Right lobe of liver (tissue), 6 donors: ENCODE measurements at regions not wholly inside any gene's neighbourhood (a gene's known extent, or its start where the extent isn't known, plus 50 kb on each side); places are given as distances from the start of the nearest gene placed in this dataset.
"Not testable (repeated sequence)": the region's sequence is repeated elsewhere in the genome, so short reads cannot be mapped to it uniquely, and the experiment has no call there.

Experiments used
- ATAC-seq, 4 donors: fragments of 200-7000 bp; cut with Tn5 transposase; one replicate each; pipeline ENCODE4 v1.9.1; 2020; ENCODE audit warnings: mild to moderate bottlenecking in 4 of 4, moderate library complexity in 4 of 4
- DNase-seq, 3 donors: peaks; one replicate each; pipeline ENCODE4 v3.0.0-alpha.2; 2020
- H3K27ac ChIP-seq, 3 donors: fragments of 200-600 bp; one replicate each; pipeline ENCODE4 v1.8.0; 2022
- H3K27me3 ChIP-seq, 2 donors: fragments of 200-600 bp; one replicate each; pipeline ENCODE4 v1.8.0; 2022
- H3K36me3 ChIP-seq, 4 donors: fragments of 200-600 bp; sonication (generic) in 1 of 4; one replicate each; pipeline versions ENCODE4 v1.5.1 to v1.8.0; 2017 to 2022; ENCODE audit warnings: control low read depth in 1 of 4
- H3K4me1 ChIP-seq, 4 donors: fragments of 200-600 bp; sonication (generic) in 1 of 4; one replicate each; pipeline versions ENCODE4 v1.5.1 to v1.8.0; 2017 to 2022; ENCODE audit warnings: control low read depth in 1 of 4
- H3K4me3 ChIP-seq, 3 donors: fragments of 200-600 bp; one replicate each; pipeline ENCODE4 v1.8.0; 2022
- H3K9me3 ChIP-seq, 4 donors: fragments of 200-600 bp; sonication (generic) in 1 of 4; one replicate each; pipeline versions ENCODE4 v1.5.1 to v1.8.0; 2017 to 2022; ENCODE audit warnings: control low read depth in 1 of 4
- CTCF ChIP-seq, 4 donors: fragments of 200-600 bp in 3 of 4; fragments of 450-650 bp in 1 of 4; IDR thresholded peaks; one replicate each; pipeline versions ENCODE4 v1.5.1 to v1.8.0; 2016 to 2022; ENCODE audit warnings: antibody characterized with exemption in 4 of 4, mild to moderate bottlenecking in 2 of 4
- POLR2A ChIP-seq: fragments of 450-650 bp; IDR thresholded peaks from one replicate; pipeline ENCODE4 v1.6.1; 2017; ENCODE audit warnings: antibody characterized with exemption, mild to moderate bottlenecking
- WGBS: methylation state at CpG from one replicate; pipeline ENCODE4 v1.1.6; 2018; ENCODE audit warnings: low coverage, low lambda C conversion rate; ENCODE audit not compliant: insufficient coverage; ENCODE audit errors: missing lambda C conversion rate; 5-methylcytosine and 5-hydroxymethylcytosine counted together
- intact Hi-C, 2 donors: fragments of 100-400 bp; cut with DNase I; formaldehyde crosslinking; loops; one replicate each; pipeline versions ENCODE4 v1.11.2 to v1.14.1; 2022
- donor health status: DM: no; HTN: yes; CAD: no.
- donor health status: DM: no; HTN: no; CAD: no.
- donor health status: DM: no; HTN: no; CAD: no.
- donor health status: DM: no; HTN: yes; CAD: no.
- donor health status: DM: no; HTN: yes; CAD: no.

DNA sequence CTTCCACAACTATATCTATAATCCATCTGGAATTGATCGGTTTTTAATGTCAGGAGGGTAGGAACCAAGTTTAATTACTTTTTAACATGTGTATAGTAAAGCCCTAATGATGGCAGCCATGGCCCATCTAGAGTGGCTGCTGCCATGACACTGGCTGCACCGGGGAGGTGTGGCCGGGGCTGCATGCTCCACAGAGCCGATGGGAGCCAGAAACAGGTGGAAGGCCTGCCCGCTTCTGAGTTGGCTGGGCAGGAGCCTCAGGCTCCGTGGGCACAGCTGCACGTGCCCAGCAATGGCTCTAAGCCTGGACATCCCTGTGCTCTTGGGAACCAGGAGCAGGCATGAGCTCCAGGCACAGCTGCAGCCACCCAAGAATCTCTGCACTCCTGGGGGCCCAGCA is 73.0 kb downstream of the GBP6 start:
- H3K36me3 ChIP-seq = no peaks in the 10 kb centered on the region
- TF ChIP-seq POLR2A (no peak), CTCF (IDR thresholded peaks at IDR 0.05) (no peak)
- no peaks in the 10 kb centered on the region for H3K9me3 ChIP-seq
- ATAC-seq (no peak), DNase-seq (no peak)
- H3K4me3 ChIP-seq = no peak overlapping the region
- 42% methylated on average over 1 of the region's 7 CpGs for WGBS
- no peak overlapping the region for H3K27ac ChIP-seq
- no peaks in the 10 kb centered on the region for H3K4me1 ChIP-seq
- intact Hi-C loops = no loop called here
- H3K27me3 ChIP-seq = no peaks in the 10 kb centered on the region

DNA sequence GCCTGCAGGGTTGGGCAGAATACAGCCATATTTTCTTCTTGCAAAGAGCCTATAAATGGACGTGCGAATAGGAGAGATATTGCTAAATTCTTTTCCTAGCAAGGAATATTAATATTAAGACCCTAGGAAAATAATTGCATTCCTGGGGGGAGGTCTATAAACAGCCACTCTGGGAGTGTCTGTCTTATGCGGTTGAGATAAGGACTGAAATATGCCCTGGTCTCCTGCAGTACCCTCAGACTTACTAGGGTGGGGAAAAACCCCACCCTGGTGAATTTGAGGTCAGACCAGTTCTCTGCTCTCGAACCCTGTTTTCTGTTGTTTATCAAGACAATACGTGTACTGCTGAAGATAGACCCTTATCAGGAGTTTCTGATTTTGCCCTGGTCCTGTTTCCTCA is 74.4 kb downstream of the GBP6 start:
- WGBS = 81% methylated on average over 3 of the region's 5 CpGs
- DNase-seq, intact Hi-C loops: not testable (repeated sequence)

DNA sequence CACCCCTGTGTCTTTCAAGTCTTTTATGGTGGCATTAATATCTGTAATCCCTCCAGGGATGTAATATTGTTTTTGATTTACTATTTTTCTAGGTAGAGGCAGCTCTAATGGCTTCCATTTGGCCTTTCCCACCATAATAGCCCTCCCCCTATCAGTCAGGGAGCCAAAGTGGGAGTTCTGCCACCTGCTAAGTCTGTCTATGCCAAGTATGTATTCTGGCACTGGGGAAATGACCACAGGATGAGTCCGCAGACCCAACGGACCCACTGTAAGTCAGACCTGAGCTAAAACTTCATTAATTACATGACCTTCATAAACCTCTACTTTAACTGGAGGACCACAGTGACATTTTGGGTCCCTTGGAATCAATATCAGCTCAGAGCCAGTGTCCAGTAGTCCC is 77.1 kb downstream of the GBP6 start:
- intact Hi-C loops = no loop called here
- H3K4me3 ChIP-seq = no peak overlapping the region
- TF ChIP-seq CTCF (IDR thresholded peaks at IDR 0.05) (no peak), POLR2A (no peak)
- no peak for DNase-seq
- no peak for ATAC-seq
- no peak overlapping the region for H3K27ac ChIP-seq
- H3K9me3 ChIP-seq = no peaks in the 10 kb centered on the region
- no peaks in the 10 kb centered on the region for H3K36me3 ChIP-seq
- no peaks in the 10 kb centered on the region for H3K4me1 ChIP-seq
- no CpG with 5 or more reads among the region's 2 CpGs for WGBS
- H3K27me3 ChIP-seq = no peaks in the 10 kb centered on the region

More for the DNA sequence above, 74.4 kb downstream of the GBP6 start:
- H3K27ac ChIP-seq, H3K4me3 ChIP-seq, H3K9me3 ChIP-seq, ATAC-seq, H3K27me3 ChIP-seq, H3K36me3 ChIP-seq, H3K4me1 ChIP-seq: not testable (repeated sequence)

DNA sequence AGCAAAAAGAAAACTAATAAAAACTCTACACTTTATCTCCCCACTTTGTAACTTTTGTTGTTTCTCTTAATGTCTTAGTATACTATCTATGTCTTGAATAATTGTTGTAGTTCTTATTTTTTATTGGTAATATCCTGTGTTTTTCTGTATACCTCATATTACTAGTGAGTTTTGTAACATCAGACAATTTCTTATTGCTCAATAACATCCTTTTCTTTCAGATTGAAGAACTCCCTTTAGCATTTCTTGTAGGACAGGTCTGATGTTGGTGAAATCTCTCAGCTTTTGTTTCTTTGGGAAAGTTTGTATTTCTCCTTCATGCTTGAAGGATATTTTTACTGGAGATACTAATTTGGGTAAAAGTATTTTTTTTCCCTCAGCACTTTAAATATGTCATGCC is 79.8 kb upstream of the LRRC8B start:
- DNase-seq (no peak), ATAC-seq (no peak)
- H3K4me1 ChIP-seq = no peaks in the 10 kb centered on the region
- H3K27me3 ChIP-seq = no peaks in the 10 kb centered on the region
- TF ChIP-seq POLR2A (no peak), CTCF (IDR thresholded peaks at IDR 0.05) (no peak)
- intact Hi-C loops = no loop called here
- H3K27ac ChIP-seq = no peak overlapping the region
- no peaks in the 10 kb centered on the region for H3K9me3 ChIP-seq
- no peak overlapping the region for H3K4me3 ChIP-seq
- H3K36me3 ChIP-seq = no peaks in the 10 kb centered on the region

DNA sequence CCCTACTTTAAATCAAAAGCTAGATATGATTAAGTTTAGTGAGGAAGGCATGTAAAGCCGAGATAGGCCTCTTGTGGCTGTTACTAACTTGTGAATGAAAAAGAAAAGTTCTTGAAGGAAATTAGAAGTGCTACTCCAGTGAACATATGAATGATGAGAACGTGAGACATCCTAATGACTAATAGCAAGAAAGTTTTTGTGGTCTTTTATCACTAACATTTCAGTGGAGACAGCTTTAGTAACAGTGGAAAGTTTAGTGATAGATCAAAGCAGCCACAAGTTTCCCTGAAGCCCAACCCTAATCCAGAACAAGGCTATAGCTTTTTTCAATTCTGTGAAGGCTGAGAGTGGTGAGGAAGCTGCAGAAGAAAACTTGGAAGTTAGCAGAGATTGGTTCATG is 73.6 kb upstream of the LRRC8B start:
- intact Hi-C loops = no loop called here
- H3K4me3 ChIP-seq = no peak overlapping the region
- H3K27me3 ChIP-seq = no peaks in the 10 kb centered on the region
- TF ChIP-seq CTCF (IDR thresholded peaks at IDR 0.05) (no peak), POLR2A (no peak)
- no peaks in the 10 kb centered on the region for H3K4me1 ChIP-seq
- DNase-seq (no peak), ATAC-seq (no peak)
- no peaks in the 10 kb centered on the region for H3K9me3 ChIP-seq
- no peak overlapping the region for H3K27ac ChIP-seq
- WGBS = 64% methylated on average over 2 of the region's 2 CpGs
- no peaks in the 10 kb centered on the region for H3K36me3 ChIP-seq
